Embryonic facial prominence (tissue), 1 donor: ENCODE measurements at regions not wholly inside any gene's neighbourhood (a gene's known extent, or its start where the extent isn't known, plus 50 kb on each side); places are given as distances from the start of the nearest gene placed in this dataset.
"Not testable (repeated sequence)": the region's sequence is repeated elsewhere in the genome, so short reads cannot be mapped to it uniquely, and the experiment has no call there.

ENCODE experiments used
- DNase-seq: peaks from one replicate; pipeline ENCODE4 v3.0.0-alpha.2; 2016; ENCODE audit errors: extremely low spot score

GRCh38 chr6:113662093-113662665 lies 195.0 kb upstream of the MARCKS start:
- DNase-seq = no peak

- DNase-seq = no peak
These were observed 194.3 kb upstream of the MARCKS start for GRCh38 chr6:113662688-113663333.

- no peak for DNase-seq
These were observed 192.2 kb upstream of the MARCKS start for GRCh38 chr6:113664909-113665308.

GRCh38 chr6:113668641-113669408 lies 188.3 kb upstream of the MARCKS start:
- no peak for DNase-seq

- DNase-seq = no peak
These were observed 187.5 kb upstream of the MARCKS start for GRCh38 chr6:113669606-113670005.

GRCh38 chr6:113671421-113671820 lies 185.7 kb upstream of the MARCKS start:
- DNase-seq = no peak

GRCh38 chr6:113672491-113673149 lies 184.5 kb upstream of the MARCKS start:
- DNase-seq = no peak

GRCh38 chr6:113674075-113674474 lies 183.1 kb upstream of the MARCKS start:
- DNase-seq = no peak

GRCh38 chr6:113676057-113676456 lies 181.1 kb upstream of the MARCKS start:
- no peak for DNase-seq

- no peak for DNase-seq
These were observed 180.2 kb upstream of the MARCKS start for GRCh38 chr6:113676968-113677367.

- no peak for DNase-seq
These were observed 178.1 kb upstream of the MARCKS start for GRCh38 chr6:113679051-113679450.

GRCh38 chr6:113680301-113680700 lies 176.8 kb upstream of the MARCKS start:
- no peak for DNase-seq

GRCh38 chr6:113683968-113684367 lies 173.2 kb upstream of the MARCKS start:
- DNase-seq = no peak

GRCh38 chr6:113684382-113684901 lies 172.7 kb upstream of the MARCKS start:
- DNase-seq = no peak

GRCh38 chr6:113686049-113686448 lies 171.1 kb upstream of the MARCKS start:
- DNase-seq = no peak

GRCh38 chr6:113689620-113690019 lies 167.5 kb upstream of the MARCKS start:
- DNase-seq = not testable (repeated sequence)

- no peak for DNase-seq
These were observed 166.6 kb upstream of the MARCKS start for GRCh38 chr6:113690281-113691259.

GRCh38 chr6:113691260-113691656 lies 165.9 kb upstream of the MARCKS start:
- DNase-seq = no peak

GRCh38 chr6:113693851-113694250 lies 163.3 kb upstream of the MARCKS start:
- DNase-seq = no peak

GRCh38 chr6:113694278-113695077 lies 162.7 kb upstream of the MARCKS start:
- DNase-seq = no peak
